ENCODE measurements at regions not wholly inside any gene's neighbourhood (a gene's known extent, or its start where the extent isn't known, plus 50 kb on each side); places are given as distances from the start of the nearest gene placed in this dataset.

GRCh38 chr14:26255213-26255612 lies 342.6 kb downstream of the NOVA1 start:
- peak; percentile 25 for ATAC-seq
- peaks cover 0 to 11% (median 0%) of the 10 kb centered on the region in 3 donors for H3K9me3 ChIP-seq

GRCh38 chr14:26252176-26252575 lies 345.7 kb downstream of the NOVA1 start:
- H3K4me3 ChIP-seq: no peak overlapping the region
- H3K4me1 ChIP-seq: no peaks in the 10 kb centered on the region
- H3K27me3 ChIP-seq: no peaks in the 10 kb centered on the region
- peaks cover 0 to 4% (median 0%) of the 10 kb centered on the region in 3 donors for H3K9me3 ChIP-seq
- TF ChIP-seq POLR2AphosphoS5 (IDR thresholded peaks at IDR 0.05) (no peak), EP300 (IDR thresholded peaks at IDR 0.05) (no peak), CTCF (IDR thresholded peaks at IDR 0.05) (no peak), POLR2A (IDR thresholded peaks at IDR 0.05) (no peak)
- H3K36me3 ChIP-seq: no peaks in the 10 kb centered on the region
- ATAC-seq: no peak
- no peak overlapping the region for H3K27ac ChIP-seq

More at GRCh38 chr14:26255213-26255612, 342.6 kb downstream of the NOVA1 start:
- WGBS, 2 donors (ENCODE audit: low coverage in 1 of 2): 18 to 21% methylated on average over 2 of the region's 2 CpGs
- H3K27me3 ChIP-seq: no peaks in the 10 kb centered on the region
- no peaks in the 10 kb centered on the region for H3K36me3 ChIP-seq
- H3K27ac ChIP-seq: no peak overlapping the region
- peak; percentile 6 to 50 (median 43) for TF ChIP-seq CTCF (IDR thresholded peaks at IDR 0.05)
- no peak for TF ChIP-seq POLR2AphosphoS5 (IDR thresholded peaks at IDR 0.05)
- no peak overlapping the region for H3K4me3 ChIP-seq
- H3K4me1 ChIP-seq: no peaks in the 10 kb centered on the region

GRCh38 chr14:26233118-26233517 lies 364.7 kb downstream of the NOVA1 start:
- Histone ChIP-seq H3K27me3 (no peaks in the 10 kb centered on the region), H3K4me1 (no peaks in the 10 kb centered on the region), H3K9me3 (no peaks in the 10 kb centered on the region), H3K36me3 (no peaks in the 10 kb centered on the region), H3K4me3 (no peak overlapping the region), H3K27ac (no peak overlapping the region)
- 22 to 71% methylated on average over 1 of the region's 1 CpG for WGBS, 2 donors (ENCODE audit: low coverage in 1 of 2)
- no peak for ATAC-seq
- TF ChIP-seq POLR2AphosphoS5 (IDR thresholded peaks at IDR 0.05) (no peak), EP300 (IDR thresholded peaks at IDR 0.05) (no peak), CTCF (IDR thresholded peaks at IDR 0.05) (no peak), POLR2A (IDR thresholded peaks at IDR 0.05) (no peak)

DNA sequence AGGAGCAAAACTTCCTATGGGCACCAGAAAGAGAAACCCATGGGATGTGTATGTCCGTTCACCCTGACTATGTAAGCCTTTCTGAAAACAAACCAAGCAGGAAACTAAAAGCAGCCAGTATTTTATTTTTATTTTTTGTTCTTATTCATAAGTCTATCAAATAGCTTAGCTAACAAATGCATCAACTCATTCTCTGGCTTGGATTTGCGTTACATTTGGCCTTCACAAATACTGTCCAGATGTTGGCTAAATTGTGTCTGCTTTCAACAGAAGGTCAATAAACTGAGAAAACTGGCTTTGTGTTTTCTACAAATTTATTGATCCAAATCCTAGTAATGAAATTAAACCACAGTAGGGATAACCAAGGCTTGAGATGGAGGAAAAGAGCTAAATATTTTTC lies 379.0 kb downstream of the NOVA1 start:
- no peak overlapping the region for H3K4me3 ChIP-seq
- TF ChIP-seq CTCF (IDR thresholded peaks at IDR 0.05): no peak
- no peak for TF ChIP-seq POLR2AphosphoS5 (IDR thresholded peaks at IDR 0.05)
- no peak for TF ChIP-seq EP300 (IDR thresholded peaks at IDR 0.05)
- no peak for TF ChIP-seq POLR2A (IDR thresholded peaks at IDR 0.05)
- H3K9me3 ChIP-seq: no peaks in the 10 kb centered on the region
- 27 to 79% methylated on average over 2 of the region's 2 CpGs for whole genome bisulfite sequencing, 2 donors (ENCODE audit: low coverage in 1 of 2)
- H3K27ac ChIP-seq: no peak overlapping the region
- no peaks in the 10 kb centered on the region for H3K27me3 ChIP-seq
- H3K4me1 ChIP-seq: no peaks in the 10 kb centered on the region
- ATAC-seq: no peak
- no peaks in the 10 kb centered on the region for H3K36me3 ChIP-seq

- 70 to 76% methylated on average over 2 of the region's 2 CpGs for WGBS, 2 donors (ENCODE audit: low coverage in 1 of 2)
- H3K36me3 ChIP-seq: no peaks in the 10 kb centered on the region
- TF ChIP-seq CTCF (IDR thresholded peaks at IDR 0.05) (no peak), POLR2AphosphoS5 (IDR thresholded peaks at IDR 0.05) (no peak), POLR2A (IDR thresholded peaks at IDR 0.05) (no peak), EP300 (IDR thresholded peaks at IDR 0.05) (no peak)
- no peak overlapping the region for H3K4me3 ChIP-seq
- no peaks in the 10 kb centered on the region for H3K9me3 ChIP-seq
- no peaks in the 10 kb centered on the region for H3K27me3 ChIP-seq
- no peak for ATAC-seq
- H3K4me1 ChIP-seq: no peaks in the 10 kb centered on the region
- no peak overlapping the region for H3K27ac ChIP-seq
Observed at GRCh38 chr14:26217778-26218177, 380.1 kb downstream of the NOVA1 start.

Measured in gastroesophageal sphincter (tissue), 4 donors.